Central memory CD8-positive, alpha-beta T cell (primary cell): ENCODE measurements at regions not wholly inside any gene's neighbourhood (a gene's known extent, or its start where the extent isn't known, plus 50 kb on each side); places are given as distances from the start of the nearest gene placed in this dataset.

Experiments
- ATAC-seq: fragments of 150-1000 bp; cut with Tn5 transposase; replicated peaks from 2 replicates; pipeline ENCODE4 v1.10.0; 2022; ENCODE audit warnings: mild to moderate bottlenecking, moderate FRiP score, moderate number of reproducible peaks; ENCODE audit not compliant: poor library complexity, severe bottlenecking; ENCODE audit errors: extremely low read depth
- DNase-seq, 2 donors: peaks; one replicate each; pipeline ENCODE4 v3.0.0; 2021; ENCODE audit warnings: low spot score in 2 of 2
- H3K27ac Mint-ChIP-seq: one replicate; pipeline ENCODE4 v1.8.0; 2022; ENCODE audit warnings: low read depth, mild to moderate bottlenecking, moderate library complexity, mixed read lengths
- H3K27me3 Mint-ChIP-seq: one replicate; pipeline ENCODE4 v1.8.0; 2022; ENCODE audit warnings: mixed read lengths
- H3K36me3 Mint-ChIP-seq: one replicate; pipeline ENCODE4 v1.8.0; 2022; ENCODE audit warnings: mild to moderate bottlenecking, moderate library complexity, mixed read lengths; ENCODE audit not compliant: insufficient read depth
- H3K4me1 Mint-ChIP-seq: one replicate; pipeline ENCODE4 v1.8.0; 2022; ENCODE audit warnings: mixed read lengths
- H3K4me3 Mint-ChIP-seq: one replicate; pipeline ENCODE4 v1.8.0; 2022; ENCODE audit warnings: mild to moderate bottlenecking, moderate library complexity, mixed read lengths
- H3K9me3 Mint-ChIP-seq: one replicate; pipeline ENCODE4 v1.8.0; 2022; ENCODE audit warnings: mixed read lengths

GRCh38 chr16:63195336-63195735 is 1159.1 kb upstream of the CDH8 start:
- DNase-seq (no peak), ATAC-seq (no peak)
- Mint-ChIP-seq H3K27me3 (no peaks in the 10 kb centered on the region), H3K36me3 (no peaks in the 10 kb centered on the region), H3K4me3 (no peak overlapping the region), H3K4me1 (no peaks in the 10 kb centered on the region), H3K27ac (no peak overlapping the region), H3K9me3 (peaks cover 18% of the 10 kb centered on the region)

DNA sequence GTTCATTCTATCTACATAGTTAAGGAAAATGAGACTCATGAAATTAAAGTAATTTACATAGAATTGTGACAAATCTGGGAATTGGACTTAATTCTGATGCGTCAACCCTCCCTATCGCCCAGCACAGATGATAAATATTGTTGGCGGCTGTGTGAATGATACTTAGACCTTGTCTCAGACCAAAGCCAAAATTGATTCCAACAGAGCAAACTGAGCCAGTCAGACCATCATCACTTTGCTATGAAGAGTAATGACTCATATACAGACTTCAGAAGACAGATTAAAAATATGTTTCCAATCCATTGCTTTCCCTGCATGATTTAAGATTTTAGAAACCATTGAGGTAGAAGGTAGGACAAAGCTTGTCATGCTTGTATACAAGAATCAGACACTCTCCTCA is 1156.7 kb upstream of the CDH8 start:
- H3K4me1 Mint-ChIP-seq: no peaks in the 10 kb centered on the region
- no peak for DNase-seq
- no peak for ATAC-seq
- H3K36me3 Mint-ChIP-seq: no peaks in the 10 kb centered on the region
- no peak overlapping the region for H3K4me3 Mint-ChIP-seq
- no peaks in the 10 kb centered on the region for H3K27me3 Mint-ChIP-seq
- no peak overlapping the region for H3K27ac Mint-ChIP-seq
- peaks cover 19% of the 10 kb centered on the region for H3K9me3 Mint-ChIP-seq

DNA sequence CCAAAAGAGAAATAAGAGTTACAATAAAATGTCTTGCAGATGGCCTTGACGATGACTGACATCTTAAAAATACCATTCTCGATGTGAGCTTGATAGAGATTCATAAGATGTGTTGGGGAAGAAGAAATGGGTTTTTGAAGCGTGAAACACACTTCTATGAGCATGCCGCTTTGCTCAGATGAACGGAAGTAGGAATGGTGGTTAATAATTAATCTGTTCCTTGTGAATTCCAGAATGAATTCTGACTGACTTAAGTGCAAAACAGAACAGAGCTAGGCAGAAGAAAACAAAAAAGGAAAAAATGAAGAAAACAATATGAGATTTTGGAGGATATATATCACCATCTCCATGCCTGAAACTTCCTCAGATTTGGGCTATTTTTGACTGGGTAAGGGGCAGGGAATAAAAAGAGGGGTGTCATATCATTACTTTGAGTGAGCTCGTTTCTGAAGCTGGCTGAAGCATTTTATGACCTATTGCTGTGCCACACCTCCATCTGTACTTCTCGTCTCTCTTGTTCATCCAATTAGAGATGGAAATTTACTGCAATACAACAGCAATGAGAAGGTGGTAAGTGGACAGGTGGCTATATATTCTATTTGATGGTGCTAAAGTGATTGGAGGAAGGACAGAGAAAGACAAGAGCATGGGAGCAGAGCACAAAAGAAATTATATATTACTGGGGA is 1152.0 kb upstream of the CDH8 start:
- no peak overlapping the region for H3K27ac Mint-ChIP-seq
- peaks cover 27% of the 10 kb centered on the region for H3K9me3 Mint-ChIP-seq
- no peaks in the 10 kb centered on the region for H3K4me1 Mint-ChIP-seq
- no peak overlapping the region for H3K4me3 Mint-ChIP-seq
- H3K27me3 Mint-ChIP-seq: no peaks in the 10 kb centered on the region
- no peaks in the 10 kb centered on the region for H3K36me3 Mint-ChIP-seq
- DNase-seq (no peak), ATAC-seq (no peak)

DNA sequence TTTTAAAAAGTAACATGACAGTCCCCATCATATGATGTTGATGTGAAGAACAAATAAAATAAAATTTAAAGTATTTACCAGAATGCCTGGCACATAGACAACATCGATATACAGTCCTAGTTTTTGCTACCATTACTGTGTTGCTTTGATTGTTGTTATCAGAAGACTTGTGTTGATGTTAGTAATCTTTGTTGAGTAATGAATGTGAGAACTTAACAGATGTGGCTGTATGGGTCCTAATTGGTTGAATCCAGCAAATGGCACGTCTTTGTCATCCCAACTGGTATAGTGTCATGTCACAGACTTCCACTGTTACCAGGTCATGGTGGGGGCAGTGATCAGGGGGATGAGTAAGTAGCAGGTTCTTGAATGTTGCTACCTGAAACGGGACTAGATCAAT is 1151.4 kb upstream of the CDH8 start:
- peaks cover 27% of the 10 kb centered on the region for H3K9me3 Mint-ChIP-seq
- H3K27me3 Mint-ChIP-seq: no peaks in the 10 kb centered on the region

DNA sequence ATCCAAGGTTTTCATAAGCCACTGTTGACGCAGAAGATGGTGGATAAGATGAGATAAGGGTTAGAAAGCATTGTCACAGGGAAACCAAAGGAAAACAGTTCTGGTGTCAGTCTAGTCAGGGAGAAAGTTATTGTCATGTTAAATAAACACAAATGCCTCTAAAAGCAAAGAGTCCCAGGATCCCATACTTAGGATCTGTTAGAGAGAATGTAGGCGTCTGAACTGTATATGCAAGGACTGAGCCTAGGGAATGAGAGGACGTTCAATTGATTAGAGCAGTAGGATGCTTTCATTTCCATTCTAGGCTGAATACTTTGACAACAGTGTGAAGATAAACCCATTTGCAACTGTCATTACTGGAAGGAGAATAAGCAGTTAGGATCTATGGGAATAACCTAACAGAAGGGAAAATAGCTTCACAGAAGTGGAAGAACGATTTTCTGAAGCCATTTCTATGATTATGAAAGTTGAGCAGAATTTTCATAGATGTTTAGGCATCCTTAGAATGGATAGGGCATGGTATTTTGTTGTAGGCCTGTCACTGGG is 1149.1 kb upstream of the CDH8 start:
- H3K9me3 Mint-ChIP-seq: peaks cover 34% of the 10 kb centered on the region

More for the DNA sequence above, 1151.4 kb upstream of the CDH8 start:
- H3K27ac Mint-ChIP-seq: no peak overlapping the region
- no peak overlapping the region for H3K4me3 Mint-ChIP-seq
- DNase-seq (no peak), ATAC-seq (no peak)
- no peaks in the 10 kb centered on the region for H3K36me3 Mint-ChIP-seq
- H3K4me1 Mint-ChIP-seq: no peaks in the 10 kb centered on the region

DNA sequence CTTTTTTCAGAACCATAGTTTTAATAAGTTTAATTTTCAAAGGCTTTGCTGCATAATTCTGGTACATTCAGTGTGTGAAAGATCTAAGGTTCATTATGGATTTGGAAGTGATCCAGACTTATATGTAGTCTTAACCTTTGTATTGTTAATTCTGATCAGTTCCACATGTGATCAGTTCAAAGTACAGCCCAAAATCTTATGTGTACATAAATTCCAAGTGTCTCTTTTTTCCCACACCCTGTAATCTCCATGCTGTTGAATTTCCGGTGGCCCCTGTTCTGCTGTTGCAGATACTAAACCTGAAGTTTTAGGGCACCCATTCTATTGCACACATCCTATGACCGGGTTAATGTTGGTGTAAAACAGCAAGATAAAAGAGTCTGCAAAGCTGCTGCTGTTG is 1147.5 kb upstream of the CDH8 start:
- H3K9me3 Mint-ChIP-seq: peaks cover 38% of the 10 kb centered on the region
- H3K36me3 Mint-ChIP-seq: no peaks in the 10 kb centered on the region
- H3K4me3 Mint-ChIP-seq: no peak overlapping the region
- no peak for ATAC-seq
- no peak overlapping the region for H3K27ac Mint-ChIP-seq
- no peaks in the 10 kb centered on the region for H3K27me3 Mint-ChIP-seq
- no peaks in the 10 kb centered on the region for H3K4me1 Mint-ChIP-seq
- DNase-seq: no peak

More for the DNA sequence above, 1149.1 kb upstream of the CDH8 start:
- Mint-ChIP-seq H3K27me3 (no peaks in the 10 kb centered on the region), H3K36me3 (no peaks in the 10 kb centered on the region), H3K27ac (no peak overlapping the region), H3K4me1 (no peaks in the 10 kb centered on the region), H3K4me3 (no peak overlapping the region)
- ATAC-seq (no peak), DNase-seq (no peak)

GRCh38 chr16:63175313-63175712 is 1139.1 kb upstream of the CDH8 start:
- Mint-ChIP-seq H3K27me3 (no peaks in the 10 kb centered on the region), H3K4me3 (no peak overlapping the region), H3K36me3 (no peaks in the 10 kb centered on the region), H3K9me3 (peaks cover 35% of the 10 kb centered on the region), H3K27ac (no peak overlapping the region), H3K4me1 (no peaks in the 10 kb centered on the region)
- ATAC-seq (no peak), DNase-seq (no peak)

DNA sequence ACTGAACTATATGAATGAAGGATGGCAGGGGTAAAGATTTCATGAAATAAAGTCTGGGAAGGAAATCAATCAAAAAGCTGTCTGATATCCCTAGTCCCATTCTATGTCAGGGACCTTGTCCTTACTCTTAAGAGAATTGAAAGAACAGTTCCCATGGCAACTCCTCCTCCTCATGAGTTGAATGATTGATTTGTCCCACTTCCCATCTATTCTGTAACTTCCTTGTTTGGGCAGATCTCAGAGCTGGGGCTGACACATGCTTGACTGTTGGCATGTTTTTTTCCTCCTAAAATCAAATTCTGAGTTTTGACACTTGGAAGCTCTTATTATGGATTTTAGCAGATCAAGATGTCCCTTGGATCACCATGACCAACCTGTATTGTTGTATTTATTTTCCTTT is 1138.6 kb upstream of the CDH8 start:
- Mint-ChIP-seq H3K36me3 (no peaks in the 10 kb centered on the region), H3K4me3 (no peak overlapping the region), H3K27ac (no peak overlapping the region), H3K9me3 (peaks cover 35% of the 10 kb centered on the region), H3K4me1 (no peaks in the 10 kb centered on the region), H3K27me3 (no peaks in the 10 kb centered on the region)
- DNase-seq (no peak), ATAC-seq (no peak)

DNA sequence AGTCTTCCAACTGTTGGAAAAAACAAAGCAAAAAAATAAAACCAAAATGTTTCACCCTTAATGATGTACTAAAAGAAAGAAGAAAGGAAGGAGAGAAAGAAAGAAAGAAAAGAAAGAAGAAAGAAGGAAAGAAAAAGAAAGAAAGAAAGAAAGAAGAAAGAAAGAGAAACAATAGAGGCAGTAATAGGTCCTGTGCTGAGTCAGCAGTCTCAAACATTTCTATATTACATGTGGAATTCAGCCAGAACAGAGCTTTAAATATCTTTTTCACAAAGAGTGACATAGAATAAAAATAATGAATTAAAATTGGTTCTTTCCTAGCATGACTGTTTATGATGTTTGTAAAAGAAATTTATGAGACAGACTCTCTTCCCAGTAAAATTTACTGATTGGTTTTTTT is 1135.3 kb upstream of the CDH8 start:
- H3K36me3 Mint-ChIP-seq: no peaks in the 10 kb centered on the region
- H3K9me3 Mint-ChIP-seq: peaks cover 46% of the 10 kb centered on the region
- no peaks in the 10 kb centered on the region for H3K27me3 Mint-ChIP-seq
- DNase-seq: no peak
- no peak overlapping the region for H3K27ac Mint-ChIP-seq
- ATAC-seq: no peak
- H3K4me1 Mint-ChIP-seq: no peaks in the 10 kb centered on the region
- no peak overlapping the region for H3K4me3 Mint-ChIP-seq

DNA sequence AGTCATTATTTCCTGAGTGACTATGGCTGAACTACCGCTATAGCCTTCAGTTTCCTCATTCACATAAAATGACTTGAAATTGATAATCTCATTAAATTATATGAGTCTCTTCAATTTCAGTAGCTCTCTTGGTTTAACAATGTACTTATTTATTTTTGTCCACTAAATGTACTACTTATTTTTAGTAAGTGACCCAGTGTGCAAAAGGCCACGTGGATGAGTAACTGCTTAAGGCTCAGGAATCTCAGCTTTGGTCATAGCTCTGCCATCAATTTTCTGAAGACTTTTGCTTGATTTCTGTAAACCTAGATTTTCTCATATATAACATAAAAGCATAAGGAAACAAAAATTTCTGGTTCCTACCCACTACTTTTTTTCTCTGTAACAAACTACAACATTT is 1132.9 kb upstream of the CDH8 start:
- DNase-seq (no peak), ATAC-seq (no peak)
- H3K36me3 Mint-ChIP-seq: no peaks in the 10 kb centered on the region
- peaks cover 40% of the 10 kb centered on the region for H3K9me3 Mint-ChIP-seq
- no peaks in the 10 kb centered on the region for H3K27me3 Mint-ChIP-seq
- H3K27ac Mint-ChIP-seq: no peak overlapping the region
- H3K4me3 Mint-ChIP-seq: no peak overlapping the region
- no peaks in the 10 kb centered on the region for H3K4me1 Mint-ChIP-seq

GRCh38 chr16:63157818-63158217 is 1121.6 kb upstream of the CDH8 start:
- ATAC-seq (no peak), DNase-seq (no peak)
- Mint-ChIP-seq H3K36me3 (no peaks in the 10 kb centered on the region), H3K27me3 (no peaks in the 10 kb centered on the region), H3K4me1 (no peaks in the 10 kb centered on the region), H3K9me3 (peaks cover 26% of the 10 kb centered on the region), H3K27ac (no peak overlapping the region), H3K4me3 (no peak overlapping the region)

DNA sequence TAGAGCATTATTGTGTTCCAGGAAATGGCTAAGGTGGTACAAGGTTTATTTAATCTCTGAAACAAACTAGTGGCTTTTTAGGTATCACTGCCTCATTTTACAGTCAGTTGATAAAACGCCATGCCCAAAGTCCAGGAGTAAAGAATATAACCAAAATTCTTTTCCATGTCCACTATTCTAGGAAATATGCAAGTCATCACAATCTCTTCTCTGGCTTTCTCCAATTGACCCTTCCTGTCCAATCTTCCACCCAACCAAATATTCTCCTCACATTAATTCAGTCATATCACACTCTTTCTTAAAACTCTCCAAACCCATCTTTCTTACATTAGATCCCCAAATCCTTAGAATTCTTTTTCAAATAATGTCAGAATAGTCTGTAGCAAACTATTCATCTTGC is 1110.0 kb upstream of the CDH8 start:
- H3K4me1 Mint-ChIP-seq: no peaks in the 10 kb centered on the region
- H3K4me3 Mint-ChIP-seq: no peak overlapping the region
- ATAC-seq: no peak
- peaks cover 22% of the 10 kb centered on the region for H3K9me3 Mint-ChIP-seq
- H3K27me3 Mint-ChIP-seq: no peaks in the 10 kb centered on the region
- H3K27ac Mint-ChIP-seq: no peak overlapping the region
- H3K36me3 Mint-ChIP-seq: no peaks in the 10 kb centered on the region
- DNase-seq: no peak

DNA sequence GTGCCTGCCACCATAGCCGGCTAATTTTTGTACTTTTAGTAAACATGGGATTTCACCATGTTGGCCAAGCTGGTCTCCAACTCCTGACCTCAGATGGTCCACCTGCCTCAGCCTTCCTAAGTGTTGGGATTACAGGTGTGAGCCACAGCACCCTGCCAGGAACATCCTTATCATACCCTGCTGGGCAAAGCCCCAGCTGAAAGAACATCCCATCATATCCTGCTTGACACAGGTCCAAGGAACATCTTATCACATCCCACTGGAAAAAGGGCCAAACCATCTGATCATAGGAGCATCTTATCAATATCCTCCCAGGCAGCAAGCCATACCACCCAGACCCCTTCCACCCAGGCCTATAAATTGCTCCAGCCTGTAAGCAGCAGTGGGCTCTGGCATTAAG is 1109.2 kb upstream of the CDH8 start:
- DNase-seq (no peak), ATAC-seq (no peak)
- Mint-ChIP-seq H3K27me3 (no peaks in the 10 kb centered on the region), H3K4me3 (no peak overlapping the region), H3K36me3 (no peaks in the 10 kb centered on the region), H3K4me1 (no peaks in the 10 kb centered on the region), H3K9me3 (peaks cover 27% of the 10 kb centered on the region), H3K27ac (no peak overlapping the region)
